Skeletal muscle tissue (tissue), 3 donors: ENCODE measurements at regions not wholly inside any gene's neighbourhood (a gene's known extent, or its start where the extent isn't known, plus 50 kb on each side); places are given as distances from the start of the nearest gene placed in this dataset.

Source experiments
- H3K27ac ChIP-seq: one replicate; pipeline ENCODE4 v1.7.0; 2013; ENCODE audit warnings: mild to moderate bottlenecking, low read depth, low read length, inconsistent platforms
- H3K27me3 ChIP-seq, 3 donors: one replicate each; pipeline ENCODE4 v1.7.0; 2013; ENCODE audit warnings: low read length in 3 of 3; ENCODE audit not compliant: control insufficient read depth in 3 of 3, insufficient read depth in 3 of 3
- H3K36me3 ChIP-seq, 3 donors: one replicate each; pipeline ENCODE4 v1.7.0; 2013; ENCODE audit warnings: low read length in 3 of 3; ENCODE audit not compliant: control insufficient read depth in 3 of 3, insufficient read depth in 3 of 3
- H3K4me1 ChIP-seq, 3 donors: one replicate each; pipeline ENCODE4 v1.7.0; 2013; ENCODE audit warnings: low read length in 3 of 3, mild to moderate bottlenecking in 3 of 3; ENCODE audit not compliant: control insufficient read depth in 3 of 3, insufficient read depth in 3 of 3
- H3K4me3 ChIP-seq, 3 donors: one replicate each; pipeline ENCODE4 v1.7.0; 2013; ENCODE audit warnings: low read length in 3 of 3
- H3K9ac ChIP-seq, 3 donors: one replicate each; pipeline ENCODE4 v1.7.0; 2013; ENCODE audit warnings: low read length in 3 of 3, mild to moderate bottlenecking in 3 of 3, moderate library complexity in 2 of 3, low read depth in 1 of 3
- H3K9me3 ChIP-seq, 3 donors: one replicate each; pipeline ENCODE4 v1.7.0; 2013; ENCODE audit warnings: low read length in 3 of 3; ENCODE audit not compliant: control insufficient read depth in 3 of 3
- donor health status: Osteomylitis.

DNA sequence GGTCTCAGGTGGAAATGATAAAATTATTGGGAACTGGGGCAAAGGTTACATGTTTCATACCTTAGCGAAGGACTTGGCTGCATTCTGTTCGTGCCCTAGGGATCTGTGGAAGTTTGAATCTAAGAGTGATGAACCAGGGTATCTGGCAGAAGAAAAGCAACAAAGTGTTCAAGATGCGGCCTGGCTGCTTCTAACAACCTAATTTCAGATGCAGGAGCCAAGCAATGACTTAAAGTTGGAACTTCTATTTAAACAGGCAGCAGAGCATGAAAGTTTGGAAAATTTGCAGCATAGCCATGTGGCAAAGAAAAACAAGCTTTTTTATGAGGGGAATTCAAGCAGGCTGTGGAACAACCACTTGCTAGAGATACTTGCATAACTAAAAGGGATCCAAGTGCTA, 73.5 kb downstream of the CD24 start:
- Histone ChIP-seq H3K4me3 (no peak overlapping the region), H3K4me1 (no peaks in the 10 kb centered on the region), H3K27me3 (no peaks in the 10 kb centered on the region), H3K27ac (no peak overlapping the region), H3K9me3 (no peaks in the 10 kb centered on the region), H3K36me3 (no peaks in the 10 kb centered on the region), H3K9ac (no peak overlapping the region)

DNA sequence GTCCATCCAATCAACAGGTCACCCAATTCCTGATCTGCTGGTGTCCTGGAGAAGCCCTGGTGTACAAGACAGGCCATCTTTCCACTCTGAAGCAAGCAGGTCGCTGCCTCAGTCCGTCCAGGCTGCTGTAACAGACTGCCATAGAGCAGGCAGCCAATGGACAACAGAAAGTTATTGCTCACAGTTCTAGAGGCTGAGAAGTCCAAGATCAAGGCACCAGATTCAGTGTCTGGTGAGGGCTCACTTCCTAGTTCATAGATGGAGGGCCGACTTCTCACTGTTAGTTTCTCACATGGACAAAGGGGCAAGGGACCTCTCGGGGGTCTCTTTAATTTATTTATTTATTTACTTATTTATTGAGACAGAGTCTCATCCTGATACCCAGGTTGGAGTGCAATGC, 74.8 kb downstream of the CD24 start:
- Histone ChIP-seq H3K9ac (no peak overlapping the region), H3K4me3 (no peak overlapping the region), H3K27me3 (no peaks in the 10 kb centered on the region), H3K36me3 (no peaks in the 10 kb centered on the region), H3K4me1 (no peaks in the 10 kb centered on the region), H3K9me3 (no peaks in the 10 kb centered on the region), H3K27ac (no peak overlapping the region)

DNA sequence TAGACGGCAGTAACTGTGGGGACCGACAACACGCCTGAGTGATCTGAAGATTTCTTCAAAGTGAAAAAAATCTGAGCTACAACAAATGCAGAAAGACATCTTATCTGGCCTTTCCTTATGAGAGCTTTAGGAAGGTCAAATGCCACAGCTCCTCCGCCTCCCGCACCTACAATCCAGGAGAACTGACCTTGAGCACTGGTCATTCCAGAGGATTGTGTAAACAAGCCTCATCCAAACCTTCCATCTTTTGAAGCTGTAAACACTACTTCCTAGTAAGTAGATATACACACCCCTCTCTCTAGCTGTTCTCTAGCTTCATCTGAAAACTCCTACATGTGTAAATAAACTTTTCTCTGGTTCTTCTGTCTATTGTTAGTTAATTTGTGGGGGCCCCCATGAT, 76.9 kb downstream of the CD24 start:
- Histone ChIP-seq H3K9ac (no peak overlapping the region), H3K27ac (no peak overlapping the region), H3K4me1 (no peaks in the 10 kb centered on the region), H3K36me3 (no peaks in the 10 kb centered on the region), H3K27me3 (no peaks in the 10 kb centered on the region), H3K9me3 (no peaks in the 10 kb centered on the region), H3K4me3 (no peak overlapping the region)

DNA sequence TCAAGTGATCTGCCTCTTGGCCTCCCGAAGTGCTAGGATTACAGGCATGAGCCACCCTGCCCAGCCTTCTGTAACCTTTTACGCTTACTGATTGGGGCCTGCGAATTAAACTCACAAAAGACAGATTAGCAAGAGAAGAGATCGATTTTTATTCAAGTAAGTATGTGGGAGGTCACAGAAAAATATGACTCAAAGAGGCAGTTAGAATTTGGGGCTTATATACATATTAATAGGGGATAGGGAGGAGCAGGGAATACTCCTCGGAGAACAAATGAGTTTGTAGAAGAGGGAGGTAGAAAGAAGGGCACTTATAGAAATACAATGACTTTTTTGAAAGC, 78.9 kb downstream of the CD24 start:
- no peak overlapping the region for H3K9ac ChIP-seq
- no peak overlapping the region for H3K4me3 ChIP-seq
- H3K9me3 ChIP-seq = no peaks in the 10 kb centered on the region
- no peaks in the 10 kb centered on the region for H3K36me3 ChIP-seq
- no peaks in the 10 kb centered on the region for H3K27me3 ChIP-seq
- H3K4me1 ChIP-seq = no peaks in the 10 kb centered on the region
- H3K27ac ChIP-seq = no peak overlapping the region

DNA sequence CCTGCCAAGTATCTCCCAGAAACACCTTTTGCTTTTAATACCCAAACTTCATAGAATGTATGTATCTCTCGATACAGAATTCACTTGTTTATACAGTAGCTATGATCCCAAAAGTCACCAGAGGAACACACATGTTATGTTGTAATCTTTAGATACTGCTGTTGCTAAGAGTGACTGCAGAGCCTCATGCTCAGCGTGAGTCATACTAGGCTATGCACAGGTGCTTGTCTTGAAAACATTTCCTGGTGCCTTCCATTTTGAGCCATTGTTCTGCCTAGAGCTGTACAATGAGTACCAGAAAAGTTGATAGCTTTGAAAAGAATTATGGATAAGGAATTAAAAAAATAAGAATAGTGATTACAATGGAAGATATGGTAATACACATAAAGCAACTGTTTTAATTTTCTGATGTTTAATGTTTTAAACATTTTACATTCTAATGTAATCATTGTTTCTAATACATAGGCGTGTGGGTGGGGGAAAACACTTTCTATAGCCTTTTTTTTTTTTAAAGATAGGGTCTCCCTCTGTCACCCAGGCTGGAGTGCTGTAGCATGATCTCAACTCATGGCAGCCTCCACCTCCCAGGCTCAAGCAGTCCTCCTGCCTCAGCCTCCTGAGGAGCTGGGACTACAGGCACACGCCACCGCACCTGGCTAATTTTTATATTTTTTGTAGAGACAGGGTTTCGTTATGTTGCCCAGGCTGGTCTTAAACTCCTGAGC, 79.4 kb downstream of the CD24 start:
- Histone ChIP-seq H3K4me1 (no peaks in the 10 kb centered on the region), H3K27me3 (no peaks in the 10 kb centered on the region), H3K9ac (no peak overlapping the region), H3K36me3 (no peaks in the 10 kb centered on the region), H3K4me3 (no peak overlapping the region), H3K9me3 (no peaks in the 10 kb centered on the region), H3K27ac (no peak overlapping the region)

DNA sequence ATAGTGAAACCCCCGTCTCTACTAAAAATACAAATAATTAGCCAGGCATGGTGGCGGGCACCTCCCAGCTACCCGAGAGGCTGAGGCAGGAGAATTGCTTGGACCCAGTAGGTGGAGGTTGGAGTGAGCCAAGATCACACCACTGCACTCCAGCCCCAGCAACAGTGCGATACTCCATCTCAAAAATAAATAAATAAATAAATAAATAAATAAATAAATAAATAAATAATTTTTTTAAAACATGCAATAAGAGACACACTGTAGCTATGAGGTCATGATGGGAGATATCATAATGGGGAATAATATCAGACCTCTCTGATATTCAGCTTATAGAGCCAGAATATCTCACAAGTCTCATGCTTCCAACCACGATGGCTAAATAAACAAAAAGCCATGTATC, 82.3 kb downstream of the CD24 start:
- Histone ChIP-seq H3K27me3 (no peaks in the 10 kb centered on the region), H3K36me3 (no peaks in the 10 kb centered on the region), H3K4me1 (no peaks in the 10 kb centered on the region), H3K9ac (no peak overlapping the region), H3K4me3 (no peak overlapping the region), H3K27ac (no peak overlapping the region), H3K9me3 (no peaks in the 10 kb centered on the region)

DNA sequence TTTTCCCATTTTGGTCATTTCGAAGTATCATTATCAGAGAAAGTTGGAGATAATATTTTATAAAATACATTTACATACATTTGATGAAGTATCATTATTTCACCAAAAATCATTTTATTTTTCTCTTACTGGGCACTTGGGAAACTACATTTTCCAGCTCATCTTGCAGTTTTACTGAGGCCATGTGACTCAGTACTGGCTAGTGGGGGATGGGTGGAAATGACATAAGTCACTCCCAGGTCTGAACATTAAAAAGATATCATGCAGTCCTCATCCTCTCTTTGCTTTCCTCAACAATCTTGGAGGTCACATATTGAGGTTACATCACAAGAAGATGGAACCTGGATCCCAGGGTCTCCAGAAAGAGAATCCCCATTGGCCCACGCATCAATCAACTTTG, 84.1 kb downstream of the CD24 start:
- no peaks in the 10 kb centered on the region for H3K4me1 ChIP-seq
- no peak overlapping the region for H3K27ac ChIP-seq
- H3K36me3 ChIP-seq = no peaks in the 10 kb centered on the region
- no peaks in the 10 kb centered on the region for H3K9me3 ChIP-seq
- no peak overlapping the region for H3K9ac ChIP-seq
- H3K27me3 ChIP-seq = no peaks in the 10 kb centered on the region
- H3K4me3 ChIP-seq = no peak overlapping the region

DNA sequence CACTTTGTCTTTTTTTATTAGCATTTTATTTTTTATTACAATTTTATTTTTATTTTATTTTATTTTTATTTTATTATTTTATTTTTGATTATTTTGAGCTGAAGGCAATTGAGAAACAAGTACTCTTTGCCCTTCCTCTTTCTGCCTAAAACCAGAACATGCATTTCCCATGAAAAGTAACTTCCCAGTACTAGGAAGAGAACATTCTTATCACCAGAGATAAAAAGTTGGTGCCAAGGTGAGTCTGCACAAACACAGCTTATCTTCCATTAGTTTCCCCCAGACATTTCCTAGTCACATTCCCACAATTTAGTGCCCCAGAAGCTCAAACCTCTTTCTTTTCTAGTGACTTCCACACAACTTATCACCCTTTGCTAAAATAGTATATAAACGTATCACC, 84.8 kb downstream of the CD24 start:
- no peaks in the 10 kb centered on the region for H3K9me3 ChIP-seq
- no peak overlapping the region for H3K9ac ChIP-seq
- H3K27me3 ChIP-seq = no peaks in the 10 kb centered on the region
- H3K36me3 ChIP-seq = no peaks in the 10 kb centered on the region
- H3K4me1 ChIP-seq = no peaks in the 10 kb centered on the region
- H3K4me3 ChIP-seq = no peak overlapping the region
- no peak overlapping the region for H3K27ac ChIP-seq

DNA sequence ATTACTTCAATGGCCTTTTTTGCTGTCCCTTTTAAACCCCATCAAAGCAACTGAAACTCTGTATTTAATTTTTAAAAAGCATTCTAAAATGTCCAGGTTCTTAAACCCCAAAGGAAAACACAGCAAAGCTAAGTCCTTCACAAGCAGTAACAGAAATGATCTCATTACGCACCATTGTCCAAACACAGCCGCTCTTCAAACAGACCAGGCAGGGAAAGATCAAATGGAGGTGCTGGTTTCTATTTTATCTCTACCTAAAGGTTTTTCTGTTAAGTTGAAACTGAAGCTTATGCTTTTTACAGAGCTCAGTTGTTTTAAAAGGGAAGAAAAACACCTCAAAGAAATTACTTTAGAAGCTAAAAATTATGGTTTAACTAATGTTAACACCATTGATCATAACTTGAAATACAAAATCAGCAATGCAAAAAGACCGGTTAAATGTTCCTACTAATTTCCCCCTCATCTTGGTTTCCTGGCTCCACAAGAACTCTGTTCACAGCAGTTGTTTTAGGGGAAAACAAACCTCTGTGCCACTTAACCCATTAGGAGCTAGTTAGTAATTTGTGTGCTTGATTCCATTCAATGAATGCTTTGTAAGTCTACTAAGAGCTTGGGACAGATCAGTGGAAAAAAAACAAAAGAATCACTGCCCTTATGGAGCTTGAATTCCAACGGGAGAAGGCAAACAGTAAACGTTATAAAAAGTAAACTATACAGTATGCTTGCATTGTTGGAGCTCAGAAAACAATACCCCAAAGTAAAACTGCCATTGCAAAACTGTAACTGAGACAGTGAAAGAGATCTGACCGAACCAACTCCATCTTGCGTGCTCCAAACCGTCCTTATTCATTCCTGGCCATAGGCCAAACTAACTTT, 87.4 kb downstream of the CD24 start:
- no peak overlapping the region for H3K9ac ChIP-seq
- H3K4me1 ChIP-seq = no peaks in the 10 kb centered on the region
- H3K27ac ChIP-seq = no peak overlapping the region
- H3K27me3 ChIP-seq = no peaks in the 10 kb centered on the region
- no peak overlapping the region for H3K4me3 ChIP-seq
- no peaks in the 10 kb centered on the region for H3K9me3 ChIP-seq
- H3K36me3 ChIP-seq = no peaks in the 10 kb centered on the region

DNA sequence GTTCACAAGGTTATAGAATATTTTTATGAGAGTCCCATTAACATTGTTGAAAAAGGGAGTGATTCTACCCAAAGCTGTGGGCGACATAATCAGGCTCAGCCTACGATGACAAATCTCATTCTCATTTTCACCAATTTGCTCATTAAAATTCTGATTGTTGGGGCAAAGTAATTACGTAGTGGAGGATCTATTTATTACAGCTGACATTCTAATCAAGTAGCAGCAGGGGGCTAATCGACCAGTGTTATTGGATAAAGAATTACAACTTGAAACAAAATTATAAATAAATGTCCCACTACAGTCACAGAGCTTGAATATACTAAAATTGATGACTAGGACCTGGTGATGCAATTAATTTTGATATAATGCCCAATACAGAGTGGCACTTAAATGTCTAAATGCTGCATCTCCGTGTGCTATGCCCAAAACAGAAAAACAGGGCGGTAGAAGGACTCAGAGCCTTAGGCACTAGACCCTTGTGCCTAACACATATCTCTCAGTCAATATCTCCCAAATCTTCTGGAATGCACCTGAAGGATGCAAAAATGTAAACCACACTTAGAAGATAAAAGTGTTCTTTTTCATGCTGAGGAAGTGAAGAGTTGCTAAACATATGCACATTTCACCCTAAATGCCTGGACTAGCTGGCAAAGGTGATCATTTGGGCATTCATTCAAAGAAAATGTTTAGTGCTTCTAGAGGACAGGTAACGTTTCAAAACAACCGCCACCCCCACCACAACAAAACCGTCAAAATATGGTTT, 88.3 kb downstream of the CD24 start:
- no peak overlapping the region for H3K9ac ChIP-seq
- no peaks in the 10 kb centered on the region for H3K36me3 ChIP-seq
- H3K4me3 ChIP-seq = no peak overlapping the region
- H3K27me3 ChIP-seq = no peaks in the 10 kb centered on the region
- H3K27ac ChIP-seq = no peak overlapping the region
- H3K4me1 ChIP-seq = no peaks in the 10 kb centered on the region
- H3K9me3 ChIP-seq = no peaks in the 10 kb centered on the region
